HepG2 (cell line): ENCODE measurements at regions not wholly inside any gene's neighbourhood (a gene's known extent, or its start where the extent isn't known, plus 50 kb on each side); places are given as distances from the start of the nearest gene placed in this dataset.

ENCODE experiments used
- ATAC-seq: fragments of 200-7000 bp; cut with Tn5 transposase; 3 replicates; pipeline ENCODE4 v1.9.1; 2020; ENCODE audit warnings: mild to moderate bottlenecking, moderate library complexity
- BruUV-seq: library from RNA; stranded (reverse); fragments of 400-500 nt; replicated peaks from 2 replicates; lab custom pipeline; 2021; lab: Mats Ljungman, UMichigan
- CTCF ChIA-PET: fragments of 300-600 bp; formaldehyde crosslinking; extraction: SDS; loops from one replicate; lab custom pipeline; 2021; ENCODE audit warnings: low total read pairs, inconsistent platforms, low intra/inter-chr PET ratio; lab: Yijun Ruan, JAX
- POLR2A ChIA-PET: fragments of 350-600 bp; sonication (Branson Sonifier 250); formaldehyde crosslinking; loops from one replicate; lab custom pipeline; 2020; ENCODE audit warnings: antibody characterized with exemption, inconsistent platforms; lab: Yijun Ruan, JAX
- DNase-seq: peaks from one replicate; pipeline ENCODE4 v3.0.0-alpha.2; 2015; ENCODE audit warnings: low spot score
- FAIRE-seq: peaks from 3 replicates; lab custom pipeline; 2011; peaks lifted over from hg19 to GRCh38; lab: Jason Lieb, UNC
- H2AFZ ChIP-seq: one replicate; pipeline ENCODE4 v1.6.1; 2011; ENCODE audit warnings: low read length, inconsistent platforms
- H3K27ac ChIP-seq: fragments of 300-600 bp; 3 replicates; pipeline ENCODE4 v1.8.0; 2011; ENCODE audit warnings: mixed run types, mild to moderate bottlenecking, mixed read lengths, low read length, inconsistent platforms; ENCODE audit not compliant: insufficient read depth; ENCODE audit errors: extremely low read length
- H3K27me3 ChIP-seq, 2 experiments: fragments of 200-600 bp in 1 of 2; 2 replicates in 1 of 2; 3 replicates in 1 of 2; pipeline versions ENCODE4 v1.6.0 to v1.8.0; 2011; ENCODE audit warnings: low read length in 2 of 2, mild to moderate bottlenecking in 2 of 2, moderate library complexity in 2 of 2, inconsistent platforms in 1 of 2; ENCODE audit not compliant: insufficient read depth in 2 of 2, control insufficient read depth in 1 of 2
- H3K36me3 ChIP-seq, 2 experiments: fragments of 200-600 bp in 1 of 2; replicated peaks in 1 of 2; 2 replicates in 1 of 2; 3 replicates in 1 of 2; pipeline versions ENCODE4 v1.5.1 to v1.8.0; 2011; ENCODE audit warnings: low read length in 2 of 2, inconsistent platforms in 1 of 2; ENCODE audit not compliant: insufficient read depth in 2 of 2, control insufficient read depth in 1 of 2
- H3K4me1 ChIP-seq: 2 replicates; pipeline ENCODE4 v1.5.1; 2012; ENCODE audit warnings: low read length, inconsistent platforms; ENCODE audit not compliant: insufficient read depth
- H3K4me2 ChIP-seq: 2 replicates; pipeline ENCODE4 v1.6.0; 2011; ENCODE audit warnings: low read depth, low read length, inconsistent platforms
- H3K4me3 ChIP-seq, 3 experiments: fragments of 200-600 bp in 1 of 3; sonication (generic), shearing (Covaris generic) in 1 of 3; replicated peaks in 1 of 3; 2 replicates each; pipeline ENCODE4 v1.5.1; 2011 to 2016; ENCODE audit warnings: low read length in 3 of 3, inconsistent platforms in 2 of 3, low read depth in 2 of 3, mild to moderate bottlenecking in 2 of 3, control low read depth in 1 of 3, mixed read lengths in 1 of 3; ENCODE audit not compliant: insufficient read depth in 1 of 3
- H3K79me2 ChIP-seq: one replicate; pipeline ENCODE4 v1.6.1; 2011; ENCODE audit warnings: low read length, inconsistent platforms; ENCODE audit not compliant: insufficient read depth
- H3K9ac ChIP-seq: 2 replicates; pipeline ENCODE4 v1.6.0; 2011; ENCODE audit warnings: mild to moderate bottlenecking, low read depth, low read length, inconsistent platforms; ENCODE audit not compliant: insufficient read depth
- H3K9me3 ChIP-seq: 2 replicates; pipeline ENCODE4 v1.5.1; 2012; ENCODE audit warnings: mild to moderate bottlenecking, low read length
- H4K20me1 ChIP-seq: 2 replicates; pipeline ENCODE4 v1.6.0; 2011; ENCODE audit warnings: inconsistent platforms, mild to moderate bottlenecking, low read length, moderate library complexity; ENCODE audit not compliant: insufficient read depth
- NCOA5 ChIP-seq: sonication (generic); formaldehyde crosslinking; IDR thresholded peaks from 2 replicates; pipeline ENCODE4 v1.4.0; 2020; ENCODE audit warnings: missing genetic modification reagents
- ZNF160 ChIP-seq: sonication (generic); formaldehyde crosslinking; IDR thresholded peaks from 2 replicates; pipeline ENCODE4 v1.8.0; 2022; ENCODE audit warnings: mild to moderate bottlenecking, inconsistent platforms, missing genetic modification reagents
- in situ Hi-C: cut with HindIII; loops from 2 replicates; pipeline ENCODE4 v1.10.0; 2017; ENCODE audit warnings: low pct_unique_long_range_greater_than_20kb; ENCODE audit not compliant: extremely low pct_ligation_motif_present
- intact Hi-C: fragments of 100-400 bp; cut with micrococcal nuclease; formaldehyde crosslinking; loops from one replicate; pipeline ENCODE4 v1.10.0; 2022; ENCODE audit not compliant: unreplicated experiment
- TF ChIP-seq, protein P1 (sequence below): sonication (generic); formaldehyde crosslinking; IDR thresholded peaks from 2 replicates; pipeline ENCODE4 v1.8.1; 2023; ENCODE audit warnings: mild to moderate bottlenecking, moderate library complexity, missing genetic modification reagents

GRCh38 chr5:3373391-3373790 lies 222.2 kb upstream of the IRX1 start:
- H3K4me1 ChIP-seq: no peaks in the 10 kb centered on the region
- H4K20me1 ChIP-seq: no peaks in the 10 kb centered on the region
- H3K4me2 ChIP-seq: no peak overlapping the region
- in situ Hi-C loops (no loop called here), intact Hi-C loops (no loop called here)
- ATAC-seq: no peak
- no peaks in the 10 kb centered on the region for H3K36me3 ChIP-seq
- TF ChIP-seq, protein P1, sequence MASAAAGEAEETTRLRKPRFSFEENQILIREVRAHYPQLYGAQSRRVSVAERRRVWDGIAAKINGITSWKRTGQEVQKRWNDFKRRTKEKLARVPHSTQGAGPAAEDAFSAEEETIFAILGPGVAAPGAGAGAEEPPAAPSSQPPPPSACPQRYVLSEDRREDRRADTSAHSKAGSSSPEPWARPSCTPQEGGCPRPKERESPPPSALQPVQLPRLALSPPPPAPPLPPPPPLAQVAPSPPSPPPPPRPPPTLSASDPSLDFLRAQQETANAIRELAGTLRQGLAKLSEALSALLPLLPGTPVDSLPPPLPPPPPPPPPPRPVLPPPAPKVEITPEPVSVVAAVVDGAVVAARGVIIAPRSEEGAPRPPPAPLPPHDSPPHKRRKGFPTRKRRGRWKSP (CRISPR knock-in tag): no peak
- H3K27me3 ChIP-seq: no peaks in the 10 kb centered on the region
- POLR2A ChIA-PET: no interaction called here
- FAIRE-seq: no peak
- BruUV-seq: no TSS peak
- no peak overlapping the region for H3K9ac ChIP-seq
- H3K9me3 ChIP-seq: peaks cover 36% of the 10 kb centered on the region
- CTCF ChIA-PET: no interaction called here
- DNase-seq: no peak
- no peak overlapping the region for H3K4me3 ChIP-seq
- no peaks in the 10 kb centered on the region for H3K79me2 ChIP-seq
- H2AFZ ChIP-seq: no peak overlapping the region
- H3K27ac ChIP-seq: no peak overlapping the region

GRCh38 chr5:3372289-3372688 lies 223.3 kb upstream of the IRX1 start:
- Histone ChIP-seq H3K27ac (no peak overlapping the region), H3K4me1 (no peaks in the 10 kb centered on the region), H3K9me3 (peaks cover 36% of the 10 kb centered on the region), H4K20me1 (no peaks in the 10 kb centered on the region), H3K36me3 (no peaks in the 10 kb centered on the region), H3K4me2 (no peak overlapping the region), H3K27me3 (no peaks in the 10 kb centered on the region), H3K79me2 (no peaks in the 10 kb centered on the region), H3K4me3 (no peak overlapping the region), H2AFZ (no peak overlapping the region), H3K9ac (no peak overlapping the region)
- POLR2A ChIA-PET: no interaction called here
- in situ Hi-C loops (no loop called here), intact Hi-C loops (no loop called here)
- TF ChIP-seq NCOA5 (no peak), ZNF160 (peak; percentile 77; the same call in 1 of the 2 replicates)
- CTCF ChIA-PET: no interaction called here
- ATAC-seq: no peak
- BruUV-seq: no TSS peak
- FAIRE-seq: no peak
- no peak for DNase-seq
